GM12878 (cell line): ENCODE measurements at regions not wholly inside any gene's neighbourhood (a gene's known extent, or its start where the extent isn't known, plus 50 kb on each side); places are given as distances from the start of the nearest gene placed in this dataset.

Experiments used
- ATAC-seq: fragments of 200-7000 bp; cut with Tn5 transposase; 3 replicates; pipeline ENCODE4 v1.9.1; 2020; ENCODE audit warnings: mild to moderate bottlenecking, moderate library complexity
- BruUV-seq: library from RNA; stranded (reverse); fragments of 400-500 nt; replicated peaks from 2 replicates; lab custom pipeline; 2021; lab: Mats Ljungman, UMichigan
- CTCF ChIA-PET: fragments of 300-600 bp; sonication (Branson Sonifier 250); formaldehyde crosslinking; extraction: SDS; loops from one replicate; lab custom pipeline; 2021; ENCODE audit warnings: inconsistent platforms; lab: Yijun Ruan, JAX
- POLR2A ChIA-PET: fragments of 350-600 bp; formaldehyde crosslinking; extraction: SDS; loops from one replicate; lab custom pipeline; 2021; ENCODE audit warnings: inconsistent platforms; lab: Charles Lee
- RAD21 ChIA-PET: fragments of 300-600 bp; sonication (Branson Sonifier 250); formaldehyde crosslinking; loops from one replicate; lab custom pipeline; 2023; ENCODE audit warnings: antibody characterized with exemption; ENCODE audit not compliant: unreplicated experiment; lab: Charles Lee
- SMC1A ChIA-PET: fragments of 300-600 bp; sonication (Branson Sonifier 250); formaldehyde crosslinking; loops from one replicate; lab custom pipeline; 2023; ENCODE audit not compliant: unreplicated experiment, uncharacterized antibody; lab: Charles Lee
- DNase-seq: peaks from one replicate; pipeline ENCODE4 v3.0.0-alpha.2; 2011; ENCODE audit warnings: low read depth, low spot score
- FAIRE-seq: peaks from 3 replicates; lab custom pipeline; 2011; peaks lifted over from hg19 to GRCh38; lab: Jason Lieb, UNC
- H2AFZ ChIP-seq: 2 replicates; pipeline ENCODE4 v1.6.0; 2011; ENCODE audit warnings: low read depth, low read length, control low read depth; ENCODE audit not compliant: control insufficient read depth
- H3K27ac ChIP-seq: 2 replicates; pipeline ENCODE4 v1.5.1; 2011; ENCODE audit warnings: control low read depth; ENCODE audit not compliant: control insufficient read depth, insufficient read depth
- H3K27me3 ChIP-seq, 2 experiments: replicated peaks in 1 of 2; 2 replicates each; pipeline versions ENCODE4 v1.6.0 to v1.6.1; 2011; ENCODE audit warnings: low read length in 1 of 2; ENCODE audit not compliant: control insufficient read depth in 2 of 2, insufficient read depth in 2 of 2
- H3K36me3 ChIP-seq, 2 experiments: 2 replicates each; pipeline ENCODE4 v1.5.1; 2011; ENCODE audit warnings: low read length in 1 of 2; ENCODE audit not compliant: control insufficient read depth in 2 of 2, insufficient read depth in 2 of 2
- H3K4me1 ChIP-seq: 2 replicates; pipeline ENCODE4 v1.6.1; 2011; ENCODE audit warnings: mild to moderate bottlenecking, low read length, moderate library complexity, mixed read lengths; ENCODE audit not compliant: control insufficient read depth, insufficient read depth
- H3K4me2 ChIP-seq: 2 replicates; pipeline ENCODE4 v1.6.0; 2011; ENCODE audit warnings: control low read depth; ENCODE audit not compliant: control insufficient read depth, insufficient read depth
- H3K4me3 ChIP-seq: fragments of 200-600 bp; sonication (generic); 2 replicates; pipeline ENCODE4 v1.5.1; 2016
- H3K79me2 ChIP-seq: 2 replicates; pipeline ENCODE4 v1.6.0; 2011; ENCODE audit warnings: low read length; ENCODE audit not compliant: control insufficient read depth, insufficient read depth
- H3K9ac ChIP-seq: 2 replicates; pipeline ENCODE4 v1.8.0; 2011; ENCODE audit warnings: low read length, control low read depth, mixed read lengths; ENCODE audit not compliant: control insufficient read depth, insufficient read depth
- H3K9me3 ChIP-seq: replicated peaks from 3 replicates; pipeline ENCODE4 v1.5.1; 2011; ENCODE audit warnings: mild to moderate bottlenecking, low read length; ENCODE audit not compliant: control insufficient read depth, insufficient read depth
- H4K20me1 ChIP-seq: 2 replicates; pipeline ENCODE4 v1.6.0; 2011; ENCODE audit not compliant: control insufficient read depth, insufficient read depth
- CBX3 ChIP-seq: fragments of 200-600 bp; sonication (generic); IDR thresholded peaks from 2 replicates; pipeline ENCODE4 v1.6.1; 2016; ENCODE audit warnings: low read depth, borderline replicate concordance
- CREB1 ChIP-seq: IDR thresholded peaks from 2 replicates; pipeline ENCODE4 v1.6.1; 2012; ENCODE audit warnings: low read depth, mild to moderate bottlenecking, inconsistent platforms
- ESRRA ChIP-seq: IDR thresholded peaks from 2 replicates; pipeline ENCODE4 v1.6.1; 2012; ENCODE audit warnings: mild to moderate bottlenecking, low read length, improper control_type of control experiment
- HCFC1 ChIP-seq: fragments of 150-350 bp; IDR thresholded peaks from 2 replicates; pipeline ENCODE4 v1.6.1; 2014; ENCODE audit warnings: low read length
- JUND ChIP-seq: IDR thresholded peaks from 2 replicates; pipeline ENCODE4 v1.6.1; 2012; ENCODE audit warnings: low read depth, mild to moderate bottlenecking, low read length, improper control_type of control experiment, moderate library complexity
- PAX8 ChIP-seq: fragments of 450-650 bp; IDR thresholded peaks from 2 replicates; pipeline ENCODE4 v1.6.1; 2017; ENCODE audit warnings: mild to moderate bottlenecking, moderate library complexity
- POLR2AphosphoS2 ChIP-seq: IDR thresholded peaks from 2 replicates; pipeline ENCODE4 v1.6.1; 2011; ENCODE audit warnings: low read depth, mild to moderate bottlenecking, low read length, improper control_type of control experiment, moderate library complexity
- SMAD1 ChIP-seq: fragments of 450-650 bp; IDR thresholded peaks from 2 replicates; pipeline ENCODE4 v1.6.1; 2018; ENCODE audit warnings: mild to moderate bottlenecking, low read depth; ENCODE audit not compliant: partially characterized antibody
- TBL1XR1 ChIP-seq: IDR thresholded peaks from 2 replicates; pipeline ENCODE4 v1.6.1; 2012; ENCODE audit warnings: low read depth, low read length, improper control_type of control experiment
- WGBS: methylation state at CpG from one replicate; pipeline ENCODE4 v1.1.6; 2016; ENCODE audit warnings: low lambda C conversion rate; ENCODE audit not compliant: insufficient replicate concordance, insufficient coverage; ENCODE audit errors: missing lambda C conversion rate; 5-methylcytosine and 5-hydroxymethylcytosine counted together
- in situ Hi-C: fragments of 300-500 bp; cut with MboI; formaldehyde crosslinking; loops from 9 replicates; pipeline ENCODE4 v1.14.3; 2018; ENCODE audit warnings: mixed read lengths
- intact Hi-C: fragments of 100-400 bp; cut with micrococcal nuclease; formaldehyde crosslinking; loops from one replicate; pipeline ENCODE4 v1.14.2; 2022; ENCODE audit not compliant: unreplicated experiment
- TF ChIP-seq, protein P1 (sequence below): IDR thresholded peaks from 2 replicates; pipeline ENCODE4 v1.6.1; 2011; ENCODE audit warnings: low read depth, low read length, improper control_type of control experiment, borderline replicate concordance

DNA sequence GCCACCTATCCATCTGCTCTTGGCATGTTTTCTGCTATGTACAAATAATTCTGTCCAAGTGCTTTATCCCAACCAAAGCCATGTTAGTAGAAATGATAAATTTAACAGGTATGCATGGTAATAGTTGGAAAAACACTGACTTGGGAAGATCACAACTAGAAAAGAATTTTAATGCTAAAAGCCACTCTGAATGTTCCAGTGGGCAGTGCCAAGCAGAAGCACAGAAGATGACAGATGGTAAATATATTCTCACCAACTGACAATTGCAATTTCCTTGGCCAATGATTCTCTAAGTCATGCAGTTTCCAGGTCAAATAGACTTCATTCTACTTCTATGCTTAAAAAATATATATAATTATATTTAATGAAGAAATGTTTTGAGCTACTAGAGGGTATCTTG, 83.6 kb upstream of the SEMA3C start (continued):
- TF ChIP-seq POLR2AphosphoS2 (no peak), HCFC1 (no peak), TBL1XR1 (no peak), CBX3 (no peak), JUND (no peak), CREB1 (no peak)
- TF ChIP-seq, all 136 proteins: peak for 0

DNA sequence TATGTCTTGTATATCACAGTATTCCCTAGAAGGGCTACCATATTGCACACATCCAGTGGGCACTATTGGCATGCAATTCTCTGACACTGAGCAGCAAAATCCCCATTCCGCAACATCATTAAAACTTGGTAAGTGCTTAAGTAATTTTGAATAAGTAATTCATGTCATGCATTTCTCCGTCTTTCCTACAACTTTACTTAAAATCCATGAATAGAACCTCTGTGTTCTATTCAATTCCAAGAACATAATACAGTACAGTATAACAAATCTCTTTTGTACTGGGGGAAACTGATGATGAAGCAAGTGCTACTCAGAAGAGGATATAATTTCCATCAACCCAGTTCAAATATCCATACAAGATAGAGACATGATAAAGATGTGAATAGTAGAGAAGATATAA, 80.9 kb upstream of the SEMA3C start:
- in situ Hi-C loops (no loop called here), intact Hi-C loops (no loop called here)
- ChIA-PET POLR2A (no interaction called here), SMC1A (no interaction called here), RAD21 (no interaction called here), CTCF (no interaction called here)
- no peak for FAIRE-seq
- Histone ChIP-seq H3K4me3 (no peak overlapping the region), H3K79me2 (no peaks in the 10 kb centered on the region), H3K4me1 (no peaks in the 10 kb centered on the region), H3K9ac (no peak overlapping the region), H3K4me2 (no peak overlapping the region), H3K9me3 (no peaks in the 10 kb centered on the region), H3K36me3 (no peaks in the 10 kb centered on the region), H2AFZ (no peak overlapping the region), H3K27ac (no peak overlapping the region), H4K20me1 (no peaks in the 10 kb centered on the region), H3K27me3 (no peaks in the 10 kb centered on the region)
- no peak for DNase-seq
- WGBS, result 50% methylated on average over 2 of the region's 2 CpGs
- ATAC-seq, result no peak
- BruUV-seq, result no TSS peak
- no peak for TF ChIP-seq SMAD1
- no peak for TF ChIP-seq ESRRA
- no peak for TF ChIP-seq PAX8
- TF ChIP-seq, protein P1, sequence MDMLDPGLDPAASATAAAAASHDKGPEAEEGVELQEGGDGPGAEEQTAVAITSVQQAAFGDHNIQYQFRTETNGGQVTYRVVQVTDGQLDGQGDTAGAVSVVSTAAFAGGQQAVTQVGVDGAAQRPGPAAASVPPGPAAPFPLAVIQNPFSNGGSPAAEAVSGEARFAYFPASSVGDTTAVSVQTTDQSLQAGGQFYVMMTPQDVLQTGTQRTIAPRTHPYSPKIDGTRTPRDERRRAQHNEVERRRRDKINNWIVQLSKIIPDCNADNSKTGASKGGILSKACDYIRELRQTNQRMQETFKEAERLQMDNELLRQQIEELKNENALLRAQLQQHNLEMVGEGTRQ, result no peak
- no peak for TF ChIP-seq CREB1
